CD14-positive monocyte (primary cell): ENCODE measurements at regions not wholly inside any gene's neighbourhood (a gene's known extent, or its start where the extent isn't known, plus 50 kb on each side); places are given as distances from the start of the nearest gene placed in this dataset.

Experiments
- DNase-seq, 3 donors: peaks; one replicate each; pipeline ENCODE4 v3.0.0-alpha.2; 2011 to 2022
- H2AFZ ChIP-seq: 2 replicates; pipeline ENCODE4 v1.6.0; 2012; ENCODE audit warnings: mild to moderate bottlenecking, low read depth, low read length, inconsistent platforms; ENCODE audit not compliant: insufficient read depth, poor library complexity, severe bottlenecking
- H3K27ac ChIP-seq, 2 donors: 1 replicate in 1 of 2; 2 replicates in 1 of 2; pipeline ENCODE4 v1.5.1; 2012 to 2013; ENCODE audit warnings: low read length in 2 of 2, control low read depth in 1 of 2, inconsistent platforms in 1 of 2, low read depth in 1 of 2, mild to moderate bottlenecking in 1 of 2
- H3K27me3 ChIP-seq, 2 donors: one replicate each; pipeline versions ENCODE4 v1.6.0 to v1.6.1; 2011 to 2013; ENCODE audit warnings: low read length in 2 of 2; ENCODE audit not compliant: control insufficient read depth in 2 of 2, insufficient read depth in 2 of 2
- H3K36me3 ChIP-seq, 2 donors: replicated peaks in 1 of 2; 1 replicate in 1 of 2; 2 replicates in 1 of 2; pipeline versions ENCODE4 v1.5.1 to v1.6.1; 2012 to 2013; ENCODE audit warnings: low read length in 2 of 2, control low read depth in 1 of 2, inconsistent platforms in 1 of 2, mild to moderate bottlenecking in 1 of 2; ENCODE audit not compliant: insufficient read depth in 2 of 2, control insufficient read depth in 1 of 2
- H3K4me1 ChIP-seq, 2 donors: 1 replicate in 1 of 2; 2 replicates in 1 of 2; pipeline versions ENCODE4 v1.5.1 to v1.6.1; 2012 to 2013; ENCODE audit warnings: low read length in 2 of 2, control low read depth in 1 of 2, inconsistent platforms in 1 of 2, mild to moderate bottlenecking in 1 of 2, moderate library complexity in 1 of 2; ENCODE audit not compliant: insufficient read depth in 2 of 2, control insufficient read depth in 1 of 2
- H3K4me2 ChIP-seq: replicated peaks from 2 replicates; pipeline ENCODE3; 2012; ENCODE audit warnings: low read length, moderate library complexity, mild to moderate bottlenecking; ENCODE audit not compliant: poor library complexity, severe bottlenecking; ENCODE audit errors: extremely low read depth
- H3K4me3 ChIP-seq, 3 experiments: fragments of 200-600 bp in 1 of 3; sonication (generic) in 1 of 3; replicated peaks in 1 of 3; 1 replicate in 2 of 3; 2 replicates in 1 of 3; pipeline ENCODE4 v1.5.1; 2011 to 2013; ENCODE audit warnings: low read length in 3 of 3, mild to moderate bottlenecking in 3 of 3, control low read depth in 2 of 3, low read depth in 2 of 3, inconsistent platforms in 1 of 3, moderate library complexity in 1 of 3
- H3K79me2 ChIP-seq: 2 replicates; pipeline ENCODE4 v1.6.0; 2012; ENCODE audit warnings: mild to moderate bottlenecking, control low read depth, inconsistent platforms, low read length, moderate library complexity; ENCODE audit not compliant: insufficient read depth
- H3K9ac ChIP-seq: 2 replicates; pipeline ENCODE4 v1.6.0; 2017; ENCODE audit warnings: low read length, mild to moderate bottlenecking; ENCODE audit not compliant: insufficient read depth, poor library complexity, severe bottlenecking
- H3K9me3 ChIP-seq, 2 donors: replicated peaks in 1 of 2; 1 replicate in 1 of 2; 2 replicates in 1 of 2; pipeline versions ENCODE4 v1.5.1 to v1.6.1; 2012 to 2013; ENCODE audit warnings: low read length in 2 of 2, control low read depth in 1 of 2; ENCODE audit not compliant: control insufficient read depth in 1 of 2, insufficient read depth in 1 of 2
- H4K20me1 ChIP-seq: 2 replicates; pipeline ENCODE4 v1.6.0; 2012; ENCODE audit warnings: mild to moderate bottlenecking, low read length, control low read depth, moderate library complexity; ENCODE audit not compliant: insufficient read depth
- H3K27ac Mint-ChIP-seq, 7 donors: one replicate each; pipeline ENCODE4 v1.8.0; 2020; ENCODE audit warnings: mild to moderate bottlenecking in 7 of 7, mixed read lengths in 7 of 7, moderate library complexity in 6 of 7, inconsistent platforms in 2 of 7
- H3K27me3 Mint-ChIP-seq, 3 donors: one replicate each; pipeline ENCODE4 v1.8.0; 2021 to 2022; ENCODE audit warnings: low read depth in 3 of 3, mild to moderate bottlenecking in 3 of 3, mixed read lengths in 3 of 3, moderate library complexity in 3 of 3, inconsistent platforms in 1 of 3
- H3K36me3 Mint-ChIP-seq, 2 donors: one replicate each; pipeline ENCODE4 v1.8.0; 2020; ENCODE audit warnings: mixed read lengths in 2 of 2, inconsistent platforms in 1 of 2, mild to moderate bottlenecking in 1 of 2
- H3K4me1 Mint-ChIP-seq: one replicate; pipeline ENCODE4 v1.8.0; 2020; ENCODE audit warnings: mild to moderate bottlenecking, mixed read lengths
- H3K4me3 Mint-ChIP-seq, 2 donors: one replicate each; pipeline ENCODE4 v1.8.0; 2020; ENCODE audit warnings: mild to moderate bottlenecking in 2 of 2, mixed read lengths in 2 of 2, moderate library complexity in 1 of 2
- H3K9me3 Mint-ChIP-seq, 7 donors: one replicate each; pipeline ENCODE4 v1.8.0; 2020 to 2022; ENCODE audit warnings: mixed read lengths in 7 of 7, mild to moderate bottlenecking in 6 of 7, moderate library complexity in 6 of 7, inconsistent platforms in 2 of 7
- CTCF ChIP-seq: fragments of 200-600 bp; IDR thresholded peaks from one replicate; pipeline ENCODE4 v1.8.0; 2022; ENCODE audit warnings: antibody characterized with exemption, mild to moderate bottlenecking
- WGBS: methylation state at CpG from one replicate; pipeline ENCODE4 v1.1.5; 2013; ENCODE audit warnings: missing lambda C conversion rate; ENCODE audit not compliant: insufficient coverage; 5-methylcytosine and 5-hydroxymethylcytosine counted together
- intact Hi-C, 2 donors: fragments of 100-400 bp; cut with micrococcal nuclease; formaldehyde crosslinking; loops; one replicate each; pipeline versions ENCODE4 v1.15.0 to v1.15.1; 2023

- H4K20me1 ChIP-seq: no peaks in the 10 kb centered on the region
- no peaks in the 10 kb centered on the region for H3K9me3 ChIP-seq
- no peak overlapping the region for H3K9ac ChIP-seq
- H3K4me1 ChIP-seq: no peaks in the 10 kb centered on the region
- WGBS: 33% methylated on average over 1 of the region's 4 CpGs
- H3K4me3 ChIP-seq: no peak overlapping the region
- no peak for DNase-seq
- no peaks in the 10 kb centered on the region for H3K36me3 ChIP-seq
- Mint-ChIP-seq H3K27me3 (peaks cover 5 to 13% (median 13%) of the 10 kb centered on the region in 3 donors), H3K36me3 (no peaks in the 10 kb centered on the region), H3K27ac (no peak overlapping the region), H3K4me3 (no peak overlapping the region), H3K4me1 (no peaks in the 10 kb centered on the region), H3K9me3 (peaks cover 0 to 1% (median 0%) of the 10 kb centered on the region in 7 donors)
- no peak for TF ChIP-seq CTCF
- no peak overlapping the region for H3K27ac ChIP-seq
- no peak overlapping the region for H3K4me2 ChIP-seq
- H2AFZ ChIP-seq: no peak overlapping the region
- H3K27me3 ChIP-seq: no peaks in the 10 kb centered on the region
- intact Hi-C loops: no loop called here
- no peaks in the 10 kb centered on the region for H3K79me2 ChIP-seq
These were observed 66.0 kb upstream of the PAX6 start for GRCh38 chr11:31877083-31877482.

GRCh38 chr11:31875866-31876560 lies 64.9 kb upstream of the PAX6 start:
- no peak for DNase-seq
- H4K20me1 ChIP-seq: no peaks in the 10 kb centered on the region
- Mint-ChIP-seq H3K36me3 (no peaks in the 10 kb centered on the region), H3K27me3 (peaks cover 8 to 14% (median 13%) of the 10 kb centered on the region in 3 donors), H3K4me3 (no peak overlapping the region), H3K4me1 (no peaks in the 10 kb centered on the region), H3K27ac (peak overlapping the region in 1 of 7 donors; percentile 50), H3K9me3 (peaks cover 0 to 1% (median 0%) of the 10 kb centered on the region in 7 donors)
- no peak overlapping the region for H2AFZ ChIP-seq
- no peaks in the 10 kb centered on the region for H3K79me2 ChIP-seq
- H3K4me1 ChIP-seq: no peaks in the 10 kb centered on the region
- H3K27me3 ChIP-seq: peaks cover 0 to under 1% of the 10 kb centered on the region in 2 donors
- no peak overlapping the region for H3K27ac ChIP-seq
- no peak overlapping the region for H3K4me2 ChIP-seq
- no peak overlapping the region for H3K4me3 ChIP-seq
- TF ChIP-seq CTCF: no peak
- H3K9ac ChIP-seq: no peak overlapping the region
- no peaks in the 10 kb centered on the region for H3K36me3 ChIP-seq
- H3K9me3 ChIP-seq: no peaks in the 10 kb centered on the region
- intact Hi-C loops: no loop called here
- WGBS: 100% methylated on average over 2 of the region's 13 CpGs
